GM19035 (cell line): ENCODE measurements at regions not wholly inside any gene's neighbourhood (a gene's known extent, or its start where the extent isn't known, plus 50 kb on each side); places are given as distances from the start of the nearest gene placed in this dataset.

Experiments used
- ATAC-seq: cut with Tn5 transposase; IDR thresholded peaks from one replicate; pipeline ENCODE4 v1.9.1; 2021; ENCODE audit not compliant: unreplicated experiment

- ATAC-seq: no peak
Observed at GRCh38 chr10:124229989-124230634, 136.7 kb upstream of the CHST15 start.

GRCh38 chr10:124229201-124229988, 136.0 kb upstream of the CHST15 start:
- ATAC-seq: no peak

- no peak for ATAC-seq
Observed at GRCh38 chr10:124228471-124228870, 135.1 kb upstream of the CHST15 start.

DNA sequence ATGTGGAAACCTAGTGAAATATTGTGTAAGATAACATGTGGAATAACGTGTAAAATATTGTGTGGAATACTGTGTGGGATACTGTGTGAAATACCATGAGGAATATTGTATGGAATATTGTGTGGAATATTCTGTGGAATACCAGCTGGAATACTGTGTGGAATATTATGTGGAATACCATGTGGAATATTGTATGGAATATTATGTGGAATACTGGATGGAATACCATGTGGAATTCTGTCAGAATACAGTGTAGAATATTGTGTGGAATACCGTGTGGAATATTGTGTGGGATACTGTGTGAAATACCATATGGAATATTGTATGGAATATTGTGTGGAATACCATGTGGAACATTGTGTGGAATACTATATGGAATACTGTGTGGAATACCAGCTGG, 134.6 kb upstream of the CHST15 start:
- ATAC-seq: no peak

GRCh38 chr10:124227055-124227975, 133.9 kb upstream of the CHST15 start:
- ATAC-seq: no peak

GRCh38 chr10:124226271-124227054, 133.1 kb upstream of the CHST15 start:
- no peak for ATAC-seq

DNA sequence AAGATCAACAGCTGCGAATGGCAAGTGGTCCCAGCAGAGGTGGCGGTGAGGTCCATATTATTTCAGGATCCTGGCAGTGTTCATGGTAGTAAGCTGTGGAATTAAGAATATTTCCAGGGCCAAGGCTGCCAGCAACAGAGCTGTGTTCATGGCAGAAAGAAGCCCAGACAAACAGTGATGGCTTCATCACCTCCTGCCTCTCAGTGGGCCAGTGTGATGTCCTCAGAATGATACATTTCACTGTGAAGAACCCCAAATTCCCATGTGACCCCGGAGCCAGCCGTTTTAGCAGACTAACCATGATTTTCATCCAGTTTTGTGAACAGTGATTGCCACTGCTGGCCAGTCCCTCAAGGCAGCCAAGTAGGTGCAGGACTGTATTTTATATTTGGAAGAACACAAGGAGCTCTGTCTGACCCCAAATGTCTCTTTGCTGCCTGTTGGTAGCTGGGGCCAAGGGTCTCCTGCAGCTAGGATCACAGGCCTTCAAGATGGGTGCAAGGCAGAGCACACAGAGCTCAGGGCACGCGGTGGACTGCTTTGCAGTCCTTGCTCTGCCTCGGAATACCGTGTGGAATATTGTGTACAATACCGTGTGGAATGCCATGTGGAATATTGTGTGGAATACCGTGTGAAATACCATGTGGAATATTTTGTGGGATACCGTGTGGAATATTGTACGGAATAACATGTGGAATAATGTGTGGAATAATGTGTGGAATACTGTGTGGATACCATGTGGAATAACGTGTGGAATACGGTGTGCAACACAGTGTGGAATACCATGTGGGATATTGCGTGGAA, 132.3 kb upstream of the CHST15 start:
- ATAC-seq: no peak

GRCh38 chr10:124225029-124225466, 131.7 kb upstream of the CHST15 start:
- no peak for ATAC-seq

DNA sequence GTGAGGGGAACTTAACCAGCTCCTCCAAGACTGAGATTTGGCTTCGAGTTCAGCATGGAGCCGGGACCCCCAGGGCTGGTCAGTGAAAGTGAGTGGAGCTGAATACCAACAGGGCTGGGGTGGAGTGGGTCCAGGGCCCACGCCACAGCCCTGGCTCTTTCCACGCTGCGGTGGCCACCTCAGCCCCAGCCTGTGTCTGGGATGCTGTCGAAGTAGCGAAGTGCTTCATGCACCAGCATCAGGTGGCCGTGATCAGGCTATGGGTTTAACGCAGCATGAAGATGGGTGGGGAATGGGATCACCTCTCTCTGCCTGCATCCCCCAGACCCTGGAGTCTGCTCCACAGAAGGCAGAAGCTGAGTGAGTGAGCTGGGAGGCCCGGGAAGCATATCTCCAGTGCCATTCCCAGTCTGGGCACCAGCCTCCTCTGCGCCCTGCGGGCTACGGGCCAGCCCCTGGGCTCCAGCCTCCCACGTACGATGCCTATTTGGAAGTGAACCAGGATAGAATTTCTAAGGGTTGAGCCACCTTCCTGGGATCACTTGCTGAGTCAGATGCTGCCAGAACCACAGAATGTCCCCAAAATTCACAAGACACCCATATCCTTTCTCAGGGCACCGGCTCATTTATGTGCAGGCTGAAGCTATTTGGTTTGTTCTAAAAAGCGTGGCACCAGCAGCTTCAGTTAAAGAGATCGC, 131.1 kb upstream of the CHST15 start:
- no peak for ATAC-seq

DNA sequence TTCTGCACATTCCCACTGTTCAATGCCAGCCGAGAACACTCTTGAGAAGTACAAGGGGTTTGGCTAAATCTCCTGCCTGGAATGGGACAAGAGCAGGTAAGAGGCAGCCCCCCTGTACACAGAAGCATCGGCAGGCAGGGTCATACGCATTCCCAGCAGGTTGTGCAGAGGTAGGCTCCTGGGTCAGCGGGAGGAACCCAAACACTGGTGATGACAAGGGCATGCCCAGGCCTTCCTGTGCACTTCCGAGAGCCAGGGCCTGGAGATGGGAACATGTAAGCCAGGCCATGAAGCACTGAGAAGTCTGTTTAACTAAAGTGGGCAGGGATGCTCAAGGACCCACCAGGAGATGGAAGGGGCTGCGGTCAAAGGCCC, 130.3 kb upstream of the CHST15 start:
- ATAC-seq: no peak

GRCh38 chr10:124222988-124223710, 129.8 kb upstream of the CHST15 start:
- ATAC-seq: no peak

DNA sequence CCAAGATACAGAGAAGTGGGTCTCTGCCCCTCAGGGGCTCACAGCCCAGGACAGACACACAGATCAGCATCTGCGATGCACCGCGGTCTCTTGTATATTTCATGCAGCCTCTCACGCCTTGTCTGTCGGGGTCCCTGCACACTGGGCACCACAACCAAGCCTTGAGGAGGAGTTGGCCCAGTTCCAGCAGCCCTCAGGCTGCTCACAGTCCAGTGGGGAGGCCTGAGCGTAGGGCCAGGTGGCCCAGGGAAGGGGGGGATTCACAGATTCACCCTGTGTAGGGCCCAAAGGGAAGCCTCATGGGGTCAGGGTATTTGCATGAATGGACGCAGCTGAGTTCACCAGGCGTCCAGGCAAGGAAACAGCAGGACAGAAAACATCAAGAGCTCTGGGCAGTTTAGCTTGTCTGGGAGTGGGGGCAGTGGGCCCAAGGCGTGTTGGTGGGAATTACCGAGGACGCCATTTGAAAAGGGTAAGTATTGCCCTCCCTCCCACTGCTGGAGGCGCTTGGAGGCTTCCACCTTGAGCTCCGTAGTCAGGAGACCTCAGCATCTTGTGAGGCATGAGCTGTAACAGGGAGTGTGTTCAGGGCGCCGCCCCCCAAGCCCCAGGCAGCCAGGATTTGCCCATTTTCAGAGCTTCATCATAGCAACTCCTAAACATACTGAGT, 129.1 kb upstream of the CHST15 start:
- ATAC-seq: peak; percentile 25

GRCh38 chr10:124221356-124222317, 128.2 kb upstream of the CHST15 start:
- ATAC-seq: peak; percentile 64

DNA sequence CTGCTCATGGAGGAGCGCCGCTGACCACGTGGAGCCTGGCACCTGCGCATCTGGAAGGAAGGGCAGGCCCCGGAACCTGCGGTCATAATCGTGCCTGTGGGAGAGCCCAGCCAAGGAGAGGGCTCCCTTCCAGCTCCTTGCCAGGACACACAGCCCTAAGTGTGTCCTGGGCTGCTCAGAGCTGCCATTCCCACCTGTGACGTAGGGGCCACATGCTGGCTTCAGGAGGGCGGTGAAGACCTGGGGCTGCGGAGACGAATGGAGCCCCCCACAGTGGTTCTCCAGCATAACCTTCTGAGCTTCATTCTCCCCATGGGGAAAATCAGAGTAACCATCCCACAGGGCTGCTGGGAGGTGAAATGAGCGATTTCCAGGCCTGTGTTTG, 127.6 kb upstream of the CHST15 start:
- ATAC-seq: no peak

DNA sequence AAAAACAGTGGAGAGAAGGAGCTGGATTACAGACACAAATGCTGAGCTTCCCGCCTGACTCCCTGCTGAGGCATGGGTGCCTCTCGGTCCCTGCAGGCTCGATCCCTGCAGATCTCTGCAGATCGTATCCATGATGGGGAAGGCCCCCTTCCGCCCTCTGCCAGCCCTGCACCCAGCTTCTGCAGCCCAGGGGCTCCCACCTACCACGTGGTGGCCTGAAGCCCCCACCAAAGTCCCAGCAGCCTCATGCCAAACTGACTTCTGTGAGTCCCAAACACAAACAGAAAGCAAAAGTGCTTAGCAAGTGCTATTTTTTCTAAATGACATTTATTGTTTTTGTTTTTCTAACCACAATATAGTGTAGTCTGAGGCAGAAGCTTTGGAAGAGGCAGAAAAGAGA, 127.1 kb upstream of the CHST15 start:
- no peak for ATAC-seq

GRCh38 chr10:124219655-124220054, 126.3 kb upstream of the CHST15 start:
- no peak for ATAC-seq

- no peak for ATAC-seq
Observed at GRCh38 chr10:124219062-124219461, 125.7 kb upstream of the CHST15 start.
